Suprapubic skin (tissue), 4 donors: ENCODE measurements at regions not wholly inside any gene's neighbourhood (a gene's known extent, or its start where the extent isn't known, plus 50 kb on each side); places are given as distances from the start of the nearest gene placed in this dataset.
A peak's percentile ranks its signal among the peaks of the same experiment; 100 is the strongest.

Experiments used
- DNase-seq, 2 donors: peaks; one replicate each; pipeline ENCODE4 v3.0.0-alpha.2; 2019; ENCODE audit warnings: low spot score in 2 of 2
- H3K27ac ChIP-seq: fragments of 200-600 bp; sonication (generic); one replicate; pipeline ENCODE4 v1.5.1; 2019
- H3K27me3 ChIP-seq: fragments of 200-600 bp; sonication (generic); one replicate; pipeline ENCODE4 v1.5.1; 2019
- H3K36me3 ChIP-seq: fragments of 200-600 bp; sonication (generic); one replicate; pipeline ENCODE4 v1.5.1; 2019
- H3K4me1 ChIP-seq: fragments of 200-600 bp; sonication (generic); one replicate; pipeline ENCODE4 v1.5.1; 2019
- H3K4me3 ChIP-seq: fragments of 200-600 bp; sonication (generic); one replicate; pipeline ENCODE4 v1.5.1; 2019; ENCODE audit warnings: mild to moderate bottlenecking
- H3K9me3 ChIP-seq: fragments of 200-600 bp; sonication (generic); one replicate; pipeline ENCODE4 v1.5.1; 2019
- CTCF ChIP-seq, 2 donors: fragments of 200-600 bp in 1 of 2; fragments of 450-650 bp in 1 of 2; sonication (generic) in 1 of 2; IDR thresholded peaks; one replicate each; pipeline ENCODE4 v1.5.1; 2016 to 2019; ENCODE audit warnings: antibody characterized with exemption in 2 of 2, mild to moderate bottlenecking in 1 of 2, moderate library complexity in 1 of 2
- EP300 ChIP-seq: sonication (generic); formaldehyde crosslinking; IDR thresholded peaks from one replicate; pipeline ENCODE4 v1.6.1; 2017; ENCODE audit warnings: antibody characterized with exemption
- POLR2A ChIP-seq, 2 donors: fragments of 450-650 bp; IDR thresholded peaks; one replicate each; pipeline ENCODE4 v1.6.1; 2017; ENCODE audit warnings: antibody characterized with exemption in 2 of 2, mild to moderate bottlenecking in 2 of 2, moderate library complexity in 2 of 2
- POLR2AphosphoS5 ChIP-seq, 3 donors: sonication (generic); formaldehyde crosslinking; IDR thresholded peaks; one replicate each; pipeline ENCODE4 v1.6.1; 2017; ENCODE audit warnings: antibody characterized with exemption in 3 of 3
- WGBS: methylation state at CpG from one replicate; pipeline ENCODE4 v1.1.5; 2018; 5-methylcytosine and 5-hydroxymethylcytosine counted together

- Histone ChIP-seq H3K36me3 (no peaks in the 10 kb centered on the region), H3K27ac (no peak overlapping the region), H3K4me3 (no peak overlapping the region), H3K4me1 (peaks cover 20% of the 10 kb centered on the region), H3K9me3 (no peaks in the 10 kb centered on the region), H3K27me3 (no peaks in the 10 kb centered on the region)
- WGBS = 53% methylated on average over 2 of the region's 2 CpGs
- DNase-seq = no peak
- TF ChIP-seq CTCF (IDR thresholded peaks at IDR 0.05) (no peak), POLR2A (IDR thresholded peaks at IDR 0.05) (no peak), POLR2AphosphoS5 (IDR thresholded peaks at IDR 0.05) (no peak), EP300 (no peak)
Measured at GRCh38 chrX:39734174-39734776, 363.5 kb downstream of the BCOR start.

DNA sequence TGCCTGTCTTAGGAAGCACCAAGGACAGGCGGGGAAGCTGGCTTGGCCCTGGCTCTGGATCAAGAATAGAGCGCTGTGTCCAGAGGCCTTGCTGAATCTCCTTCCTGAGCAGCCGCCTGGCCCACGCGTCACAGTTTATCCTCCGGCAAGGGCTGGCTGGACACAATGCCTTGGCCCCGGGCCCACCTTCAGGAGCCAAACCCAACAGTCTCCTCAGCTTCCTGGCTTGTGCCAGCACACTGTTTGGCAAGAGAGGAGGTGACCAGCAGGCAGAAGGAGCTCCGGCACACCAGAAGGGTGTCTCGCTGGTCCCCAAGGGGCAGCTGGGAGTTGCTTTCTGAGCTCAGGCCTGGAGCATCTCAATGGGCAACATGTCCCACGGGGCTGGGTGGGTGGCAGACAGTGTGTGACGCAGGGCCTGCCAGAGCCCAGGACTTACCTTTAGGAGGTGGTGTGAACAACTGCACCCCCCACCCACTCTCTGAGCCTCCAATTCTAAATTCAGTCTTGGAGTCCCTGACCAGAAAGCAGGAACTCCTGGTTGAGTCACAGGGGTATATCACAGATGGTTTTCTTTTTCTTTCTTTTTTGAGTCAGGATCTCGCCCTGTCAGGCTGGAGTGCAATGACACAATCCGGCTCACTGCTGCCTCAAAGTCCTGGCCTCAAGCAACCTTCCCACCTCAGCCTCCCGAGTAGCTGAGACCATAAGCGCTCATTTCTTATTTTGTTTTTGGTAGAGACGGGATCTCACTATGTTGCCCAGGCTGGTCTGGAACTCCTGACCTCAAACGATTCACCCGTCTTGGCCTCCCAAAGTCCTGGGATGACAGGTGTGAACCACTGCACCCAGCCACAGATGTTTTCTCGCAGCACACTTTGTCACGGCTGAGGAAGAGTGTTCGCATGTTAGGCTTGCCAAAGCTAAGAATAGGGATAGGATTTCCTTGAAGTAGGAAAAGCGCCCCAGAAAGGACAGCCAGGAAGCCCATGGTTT, 361.2 kb downstream of the BCOR start:
- no peak overlapping the region for H3K4me3 ChIP-seq
- H3K9me3 ChIP-seq = no peaks in the 10 kb centered on the region
- H3K27me3 ChIP-seq = no peaks in the 10 kb centered on the region
- no peak overlapping the region for H3K27ac ChIP-seq
- peak; percentile 80 to 83 for DNase-seq
- TF ChIP-seq EP300 = no peak
- TF ChIP-seq POLR2AphosphoS5 (IDR thresholded peaks at IDR 0.05) = peak in 1 of 3 donors; percentile 35
- TF ChIP-seq POLR2A (IDR thresholded peaks at IDR 0.05) = no peak
- no peak for TF ChIP-seq CTCF (IDR thresholded peaks at IDR 0.05)
- WGBS = 87% methylated on average over 12 of the region's 22 CpGs
- no peaks in the 10 kb centered on the region for H3K36me3 ChIP-seq
- H3K4me1 ChIP-seq = peaks cover 8% of the 10 kb centered on the region

DNA sequence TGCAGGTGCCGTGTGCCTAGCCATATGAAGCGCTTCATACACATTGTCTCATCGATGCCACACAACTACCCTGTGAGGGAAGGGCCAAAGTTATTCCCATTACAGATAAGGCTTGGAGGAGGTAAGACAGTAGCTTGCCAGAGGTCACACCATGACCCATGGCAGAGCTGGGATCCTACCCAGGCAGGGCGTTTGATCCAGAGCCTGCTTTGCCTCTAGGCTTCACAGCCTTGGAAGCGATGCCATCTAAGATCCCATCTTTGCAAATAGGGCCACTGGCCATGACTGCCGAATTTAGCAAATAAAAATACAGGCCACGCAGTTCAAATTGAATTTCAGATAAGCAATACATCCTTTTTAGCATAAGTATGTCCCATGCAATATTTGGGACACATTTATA, 358.2 kb downstream of the BCOR start:
- H3K36me3 ChIP-seq = no peaks in the 10 kb centered on the region
- H3K4me3 ChIP-seq = no peak overlapping the region
- no peaks in the 10 kb centered on the region for H3K27me3 ChIP-seq
- no peak overlapping the region for H3K27ac ChIP-seq
- TF ChIP-seq POLR2A (IDR thresholded peaks at IDR 0.05) (no peak), POLR2AphosphoS5 (IDR thresholded peaks at IDR 0.05) (no peak), CTCF (IDR thresholded peaks at IDR 0.05) (no peak), EP300 (no peak)
- WGBS = 81% methylated on average over 7 of the region's 7 CpGs
- peaks cover 7% of the 10 kb centered on the region for H3K4me1 ChIP-seq
- no peak for DNase-seq
- no peaks in the 10 kb centered on the region for H3K9me3 ChIP-seq

DNA sequence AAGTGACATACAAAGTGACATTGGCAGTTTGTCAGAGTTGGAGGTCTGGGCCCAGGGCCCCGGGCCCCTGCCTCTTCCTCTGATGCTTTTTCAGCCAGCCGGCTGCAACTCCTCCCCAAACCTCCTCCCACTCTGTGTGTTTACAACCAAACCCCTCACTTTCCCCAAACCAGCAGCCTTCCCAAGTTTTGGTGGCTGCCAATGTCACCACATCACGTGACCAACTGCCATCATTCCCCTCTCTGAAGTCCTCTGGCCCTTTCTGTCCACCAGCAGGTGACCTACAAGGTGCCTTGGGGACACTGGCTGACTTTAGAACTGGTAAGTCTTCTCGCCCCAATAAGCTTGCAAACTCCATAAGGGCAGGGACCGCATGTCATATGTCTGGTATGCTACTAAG, 357.7 kb downstream of the BCOR start:
- H3K4me3 ChIP-seq = no peak overlapping the region
- H3K4me1 ChIP-seq = peaks cover 7% of the 10 kb centered on the region
- H3K27ac ChIP-seq = no peak overlapping the region
- 82% methylated on average over 3 of the region's 5 CpGs for WGBS
- no peak for TF ChIP-seq EP300
- no peak for TF ChIP-seq POLR2AphosphoS5 (IDR thresholded peaks at IDR 0.05)
- no peak for TF ChIP-seq POLR2A (IDR thresholded peaks at IDR 0.05)
- TF ChIP-seq CTCF (IDR thresholded peaks at IDR 0.05) = no peak
- no peaks in the 10 kb centered on the region for H3K27me3 ChIP-seq
- DNase-seq = no peak
- no peaks in the 10 kb centered on the region for H3K9me3 ChIP-seq
- no peaks in the 10 kb centered on the region for H3K36me3 ChIP-seq

DNA sequence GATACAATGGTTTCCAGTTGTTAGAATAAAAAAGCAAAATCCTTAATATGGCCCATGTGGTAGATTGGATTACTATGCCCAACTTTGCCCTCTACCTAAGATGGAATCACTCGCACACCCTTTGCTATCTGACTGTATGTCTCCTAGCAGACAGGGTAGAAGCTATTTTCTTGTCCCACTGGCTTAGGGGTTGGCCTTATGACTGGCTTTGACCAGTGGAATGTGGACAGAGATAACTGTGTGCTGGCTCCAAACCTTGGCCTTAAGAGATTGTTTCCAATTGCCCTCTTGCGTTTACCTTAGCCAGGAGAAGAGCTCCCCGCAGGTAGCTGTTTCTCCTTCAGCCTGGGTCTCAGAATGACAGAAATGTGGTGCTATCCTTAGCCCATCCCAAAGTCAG, 355.9 kb downstream of the BCOR start:
- WGBS = 87% methylated on average over 3 of the region's 3 CpGs
- no peaks in the 10 kb centered on the region for H3K27me3 ChIP-seq
- no peaks in the 10 kb centered on the region for H3K4me1 ChIP-seq
- H3K9me3 ChIP-seq = no peaks in the 10 kb centered on the region
- no peak overlapping the region for H3K4me3 ChIP-seq
- H3K36me3 ChIP-seq = no peaks in the 10 kb centered on the region
- no peak for TF ChIP-seq CTCF (IDR thresholded peaks at IDR 0.05)
- DNase-seq = no peak
- no peak overlapping the region for H3K27ac ChIP-seq
